BLaER1 treated with 17β-estradiol and CSF1 and Interleukin-3, amounts not matched to agents 10 nM and 100 nM (cell line): ENCODE measurements at regions not wholly inside any gene's neighbourhood (a gene's known extent, or its start where the extent isn't known, plus 50 kb on each side); places are given as distances from the start of the nearest gene placed in this dataset.

ENCODE experiments used
- H3K27ac ChIP-seq, 11 experiments: shearing (Covaris generic); formaldehyde crosslinking; 2 replicates each; pipeline ENCODE4 v1.8.1; 2022
- H3K27me3 ChIP-seq, 11 experiments: shearing (Covaris generic); formaldehyde crosslinking; 2 replicates each; pipeline ENCODE4 v1.8.1; 2022
- H3K36me3 ChIP-seq, 11 experiments: shearing (Covaris generic); formaldehyde crosslinking; 2 replicates each; pipeline ENCODE4 v1.8.1; 2022
- H3K4me1 ChIP-seq, 10 experiments: shearing (Covaris generic); formaldehyde crosslinking; 2 replicates each; pipeline ENCODE4 v1.8.1; 2022
- H3K4me2 ChIP-seq, 11 experiments: shearing (Covaris generic); formaldehyde crosslinking; 2 replicates each; pipeline ENCODE4 v1.8.1; 2022
- H3K4me3 ChIP-seq, 10 experiments: shearing (Covaris generic); formaldehyde crosslinking; 2 replicates each; pipeline ENCODE4 v1.8.1; 2022
- H3K9ac ChIP-seq, 11 experiments: shearing (Covaris generic); formaldehyde crosslinking; 2 replicates each; pipeline ENCODE4 v1.8.1; 2022
- H3K9me3 ChIP-seq, 11 experiments: shearing (Covaris generic); formaldehyde crosslinking; replicated peaks in 1 of 11; 2 replicates each; pipeline ENCODE4 v1.8.1; 2022
- H4K20me1 ChIP-seq, 11 experiments: shearing (Covaris generic); formaldehyde crosslinking; 2 replicates each; pipeline ENCODE4 v1.8.1; 2022
- Cebpa-rat ChIP-seq, 11 experiments: shearing (Covaris generic); IDR thresholded peaks; 2 replicates each; pipeline ENCODE4 v1.8.1; 2022

DNA sequence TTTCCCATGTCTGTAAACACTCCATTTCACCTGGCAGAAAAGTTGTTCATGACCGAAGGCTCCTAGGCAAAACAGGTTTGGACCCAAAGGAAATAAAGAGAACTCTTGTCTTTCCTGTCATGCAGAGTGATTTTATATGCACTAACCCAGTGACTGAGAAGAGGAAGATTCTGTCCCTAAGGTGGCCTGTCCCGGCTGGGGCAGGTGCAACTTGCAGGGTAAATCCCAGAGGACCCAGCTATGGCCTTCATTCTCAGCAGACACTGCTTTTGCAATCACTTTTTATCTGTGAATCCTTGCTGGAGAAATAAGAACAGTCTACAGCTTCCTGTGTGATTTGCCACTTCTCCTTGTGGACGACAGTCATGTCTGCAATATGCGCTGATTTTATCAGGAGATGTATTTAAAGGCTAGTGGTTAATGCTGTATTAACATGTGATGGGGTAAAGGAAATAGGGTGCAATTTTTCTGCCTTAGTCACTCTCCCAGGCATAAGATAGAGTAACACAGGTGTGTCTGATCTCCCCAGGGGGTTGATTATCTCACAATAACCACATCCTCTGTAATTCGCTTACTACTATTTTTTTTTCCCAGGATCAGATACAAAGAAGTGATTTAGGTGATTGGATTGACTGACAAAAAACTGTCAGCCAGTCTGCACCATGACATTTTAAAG, 696.8 kb upstream of the SOX9 start:
- Histone ChIP-seq H3K9ac (no peak overlapping the region), H3K27me3 (no peaks in the 10 kb centered on the region), H3K27ac (0 out of 22 replicates have a peak overlapping the region, but pooled peaks of 1 of the 11 experiments have one; percentile 23)

DNA sequence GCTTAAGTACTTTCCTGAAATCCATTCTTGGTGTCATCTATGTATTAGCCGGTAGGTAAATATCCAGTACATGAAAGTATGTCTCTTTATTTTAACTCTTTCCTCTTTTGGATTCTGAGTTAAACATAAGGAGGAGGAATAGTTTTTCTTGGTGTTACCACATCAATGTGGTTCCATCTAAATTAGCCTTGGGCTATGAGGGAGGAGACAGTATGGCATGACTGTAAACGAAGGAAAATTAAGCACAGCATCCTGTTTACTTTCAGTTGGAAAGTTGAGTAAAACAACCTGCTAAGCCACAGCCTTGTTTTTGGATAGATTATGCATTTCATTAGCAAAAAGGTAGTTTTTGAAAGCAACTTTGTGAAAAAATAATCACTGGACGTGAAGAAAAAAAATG, 693.0 kb upstream of the SOX9 start:
- H3K4me3 ChIP-seq: no peak overlapping the region
- no peaks in the 10 kb centered on the region for H3K36me3 ChIP-seq
- peaks cover 7 to 15% (median 12%) of the 10 kb centered on the region in 10 experiments; a peak in 18 of 20 replicates for H3K4me1 ChIP-seq
- peaks cover 0 to 11% (median 9%) of the 10 kb centered on the region in 11 experiments; a peak in 20 of 22 replicates for H3K9me3 ChIP-seq
- no peak overlapping the region for H3K4me2 ChIP-seq
- H3K27ac ChIP-seq: no peak overlapping the region
- no peaks in the 10 kb centered on the region for H4K20me1 ChIP-seq
- TF ChIP-seq Cebpa-rat (IDR thresholded peaks at IDR 0.05): no peak
- H3K9ac ChIP-seq: no peak overlapping the region
- no peaks in the 10 kb centered on the region for H3K27me3 ChIP-seq

More for the DNA sequence above, 696.8 kb upstream of the SOX9 start:
- H3K4me2 ChIP-seq: peak overlapping the region; percentile 10 to 61 (median 45); a peak in 19 of 22 replicates
- H3K4me1 ChIP-seq: peaks cover 7 to 15% (median 12%) of the 10 kb centered on the region in 10 experiments; a peak in 18 of 20 replicates
- H3K9me3 ChIP-seq: peaks cover 4 to 12% (median 8%) of the 10 kb centered on the region in 11 experiments; a peak in 20 of 22 replicates
- no peaks in the 10 kb centered on the region for H3K36me3 ChIP-seq
- no peak for TF ChIP-seq Cebpa-rat (IDR thresholded peaks at IDR 0.05)
- no peak overlapping the region for H3K4me3 ChIP-seq
- H4K20me1 ChIP-seq: no peaks in the 10 kb centered on the region

DNA sequence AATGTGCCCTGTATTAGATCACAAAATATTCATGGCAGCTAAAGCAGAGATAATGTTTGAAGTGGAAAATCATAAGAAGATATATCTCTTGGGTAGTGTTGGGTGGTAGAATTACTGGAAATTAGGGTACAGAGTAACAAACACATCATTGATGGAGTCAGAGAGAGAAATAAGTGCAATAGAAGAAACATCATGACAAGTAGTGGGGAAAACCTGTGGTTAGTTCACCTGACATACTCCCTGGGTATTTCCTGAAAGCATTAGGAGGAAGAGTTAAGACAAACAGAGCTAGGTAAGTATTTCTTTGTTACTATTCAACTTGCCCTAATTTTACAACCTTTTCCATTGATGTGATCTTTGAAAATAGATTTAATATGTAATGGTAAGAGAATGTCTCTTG, 691.9 kb upstream of the SOX9 start:
- Histone ChIP-seq H3K9me3 (peaks cover 0 to 11% (median 7%) of the 10 kb centered on the region in 11 experiments; a peak in 19 of 22 replicates), H3K27ac (no peak overlapping the region), H3K27me3 (no peaks in the 10 kb centered on the region), H3K4me3 (no peak overlapping the region), H4K20me1 (no peaks in the 10 kb centered on the region), H3K4me1 (peaks cover 3 to 8% (median 6%) of the 10 kb centered on the region in 10 experiments; a peak in 18 of 20 replicates), H3K4me2 (no peak overlapping the region), H3K36me3 (no peaks in the 10 kb centered on the region), H3K9ac (no peak overlapping the region)
- no peak for TF ChIP-seq Cebpa-rat (IDR thresholded peaks at IDR 0.05)

DNA sequence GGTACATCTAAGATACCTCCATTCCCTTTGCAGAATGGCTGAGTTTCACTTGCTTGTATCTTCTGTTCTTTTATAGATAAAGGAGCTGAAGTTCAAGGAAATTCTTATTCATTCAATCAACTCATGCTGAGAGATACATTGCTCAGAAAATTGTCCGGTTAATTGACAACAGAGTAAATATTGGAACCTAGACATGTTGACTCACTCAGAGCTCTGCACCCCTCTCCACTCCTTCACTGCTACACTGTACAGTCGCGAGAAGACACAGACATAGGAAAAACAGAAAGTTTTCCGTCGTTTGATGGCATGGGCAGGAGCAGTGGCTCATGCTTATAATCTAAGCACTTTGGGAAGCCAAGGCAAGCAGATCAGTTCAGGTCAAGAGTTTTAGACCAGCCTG, 690.5 kb upstream of the SOX9 start:
- Histone ChIP-seq H3K27me3 (no peaks in the 10 kb centered on the region), H3K27ac (no peak overlapping the region), H3K9ac (no peak overlapping the region), H3K4me1 (no peaks in the 10 kb centered on the region), H3K4me3 (no peak overlapping the region), H3K36me3 (no peaks in the 10 kb centered on the region), H3K9me3 (peaks cover 0 to 11% (median 7%) of the 10 kb centered on the region in 11 experiments; a peak in 19 of 22 replicates), H3K4me2 (no peak overlapping the region), H4K20me1 (no peaks in the 10 kb centered on the region)
- TF ChIP-seq Cebpa-rat (IDR thresholded peaks at IDR 0.05): no peak

DNA sequence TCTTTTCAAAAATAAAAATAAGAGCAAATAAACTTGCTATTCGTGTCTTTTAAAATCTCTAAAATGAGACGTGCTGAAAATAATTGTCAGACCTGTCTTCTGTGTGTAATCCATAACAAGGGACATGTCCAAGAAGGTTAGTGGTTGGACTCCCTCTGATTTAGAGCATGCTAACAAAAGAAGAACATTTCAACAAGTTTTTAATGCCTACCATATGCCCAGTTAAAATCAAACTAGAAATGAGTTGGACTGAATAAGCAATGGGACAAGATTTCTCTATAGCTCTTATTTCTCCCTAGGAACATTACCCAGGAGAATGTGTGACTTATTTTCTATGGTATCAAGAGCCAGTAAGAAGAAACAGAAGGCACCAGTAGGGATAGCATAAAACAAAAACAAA, 689.7 kb upstream of the SOX9 start:
- Histone ChIP-seq H3K27me3 (no peaks in the 10 kb centered on the region), H3K4me2 (no peak overlapping the region), H4K20me1 (no peaks in the 10 kb centered on the region), H3K9ac (no peak overlapping the region), H3K9me3 (peaks cover 0 to 11% (median 7%) of the 10 kb centered on the region in 11 experiments; a peak in 19 of 22 replicates), H3K4me1 (no peaks in the 10 kb centered on the region), H3K4me3 (no peak overlapping the region), H3K36me3 (no peaks in the 10 kb centered on the region), H3K27ac (no peak overlapping the region)
- no peak for TF ChIP-seq Cebpa-rat (IDR thresholded peaks at IDR 0.05)

DNA sequence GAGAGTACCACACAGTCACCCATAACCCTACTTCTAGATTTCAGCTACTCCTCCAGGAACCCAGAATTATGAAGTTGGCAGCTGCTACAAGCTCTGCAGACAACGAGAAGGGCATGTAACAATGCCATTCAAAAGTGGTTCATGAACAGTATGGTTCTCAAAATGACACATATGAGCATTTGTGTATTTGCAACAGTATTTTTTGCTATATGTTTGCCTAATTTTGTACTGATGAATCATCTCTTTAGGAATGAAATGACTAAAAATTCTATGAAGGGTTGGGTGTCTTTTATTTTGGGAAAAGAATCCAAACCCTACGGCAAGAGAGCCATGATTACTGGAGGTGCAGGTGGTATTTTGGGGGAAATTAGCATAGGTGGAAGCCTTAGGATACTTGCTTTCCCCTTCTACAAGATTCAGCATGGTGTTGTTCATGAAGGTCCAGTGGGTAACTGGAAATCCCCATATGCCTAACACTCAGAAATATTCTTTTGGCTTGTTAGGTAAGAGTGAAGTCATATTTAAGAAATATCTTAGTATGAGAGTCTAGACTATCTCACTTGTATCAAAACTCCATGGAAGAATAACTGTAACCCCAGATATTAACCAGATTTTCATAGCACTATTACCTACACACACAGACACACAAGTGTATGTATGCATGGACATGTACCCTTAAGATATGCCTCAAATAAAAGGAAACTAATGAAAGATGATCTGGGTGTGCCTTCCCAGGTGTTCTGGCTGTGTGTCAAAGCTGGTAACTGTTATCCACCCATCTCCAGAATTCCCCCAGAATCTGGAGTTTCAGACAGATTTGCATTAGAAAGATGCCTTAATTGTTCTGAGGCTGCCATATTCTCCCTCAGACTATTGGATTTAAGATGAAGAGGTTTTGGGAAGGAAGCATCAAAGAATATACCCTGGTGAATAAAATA, 688.2 kb upstream of the SOX9 start:
- Histone ChIP-seq H3K36me3 (no peaks in the 10 kb centered on the region), H3K27ac (no peak overlapping the region), H3K9me3 (peaks cover 0 to 11% (median 7%) of the 10 kb centered on the region in 11 experiments; a peak in 19 of 22 replicates), H3K4me3 (no peak overlapping the region), H4K20me1 (no peaks in the 10 kb centered on the region), H3K4me2 (no peak overlapping the region), H3K9ac (no peak overlapping the region), H3K27me3 (no peaks in the 10 kb centered on the region), H3K4me1 (no peaks in the 10 kb centered on the region)
- no peak for TF ChIP-seq Cebpa-rat (IDR thresholded peaks at IDR 0.05)

DNA sequence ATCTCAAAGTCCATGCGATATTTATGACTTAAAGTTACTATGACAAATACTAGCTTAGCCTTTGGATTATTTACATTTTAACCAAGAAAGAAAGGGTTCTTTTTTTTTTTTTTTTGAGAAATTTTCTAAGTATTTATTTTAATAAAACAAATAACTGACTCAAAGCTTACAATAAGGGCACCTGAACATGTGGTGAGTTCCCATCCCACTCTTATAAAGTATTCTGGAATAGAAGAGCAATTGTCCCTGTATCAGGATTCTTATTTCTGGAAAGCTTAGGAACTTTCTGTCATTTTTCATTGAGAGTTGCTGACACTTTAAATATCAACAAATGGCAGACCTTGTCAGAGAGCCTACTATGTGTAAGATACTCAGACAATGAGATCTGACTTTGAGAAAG, 686.1 kb upstream of the SOX9 start:
- H3K9me3 ChIP-seq: no peaks in the 10 kb centered on the region
- no peaks in the 10 kb centered on the region for H3K27me3 ChIP-seq
- H3K27ac ChIP-seq: no peak overlapping the region
- H3K4me3 ChIP-seq: no peak overlapping the region
- H3K4me2 ChIP-seq: no peak overlapping the region
- no peak for TF ChIP-seq Cebpa-rat (IDR thresholded peaks at IDR 0.05)
- no peaks in the 10 kb centered on the region for H3K4me1 ChIP-seq
- H3K36me3 ChIP-seq: no peaks in the 10 kb centered on the region
- H4K20me1 ChIP-seq: no peaks in the 10 kb centered on the region
- H3K9ac ChIP-seq: no peak overlapping the region

DNA sequence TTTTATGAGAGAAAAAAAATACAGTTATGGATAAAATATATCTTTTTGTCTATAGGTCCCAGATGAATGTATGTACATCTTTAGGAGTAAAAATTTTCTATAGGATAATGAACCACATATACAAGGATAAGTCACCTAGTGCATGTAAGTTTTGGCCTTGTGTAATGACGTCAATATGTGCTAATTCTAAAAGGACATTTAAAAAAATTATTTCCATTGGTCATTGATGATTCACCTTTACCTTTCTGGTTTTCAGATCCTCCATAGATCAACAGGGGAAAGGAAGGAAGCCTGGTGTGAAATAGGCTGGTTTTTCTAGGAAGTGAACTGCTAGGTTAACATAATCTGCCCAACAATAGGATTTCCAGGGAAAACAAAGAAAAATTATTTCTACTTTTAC, 684.3 kb upstream of the SOX9 start:
- H3K9ac ChIP-seq: no peak overlapping the region
- no peaks in the 10 kb centered on the region for H3K27me3 ChIP-seq
- H3K36me3 ChIP-seq: no peaks in the 10 kb centered on the region
- no peak overlapping the region for H3K4me2 ChIP-seq
- no peaks in the 10 kb centered on the region for H3K4me1 ChIP-seq
- no peak for TF ChIP-seq Cebpa-rat (IDR thresholded peaks at IDR 0.05)
- H3K4me3 ChIP-seq: no peak overlapping the region
- H3K9me3 ChIP-seq: 0 out of 22 replicates have a peak, but pooled peaks cover 0 to 8% (median 0%) of the 10 kb centered on the region in 11 experiments
- no peak overlapping the region for H3K27ac ChIP-seq
- no peaks in the 10 kb centered on the region for H4K20me1 ChIP-seq

DNA sequence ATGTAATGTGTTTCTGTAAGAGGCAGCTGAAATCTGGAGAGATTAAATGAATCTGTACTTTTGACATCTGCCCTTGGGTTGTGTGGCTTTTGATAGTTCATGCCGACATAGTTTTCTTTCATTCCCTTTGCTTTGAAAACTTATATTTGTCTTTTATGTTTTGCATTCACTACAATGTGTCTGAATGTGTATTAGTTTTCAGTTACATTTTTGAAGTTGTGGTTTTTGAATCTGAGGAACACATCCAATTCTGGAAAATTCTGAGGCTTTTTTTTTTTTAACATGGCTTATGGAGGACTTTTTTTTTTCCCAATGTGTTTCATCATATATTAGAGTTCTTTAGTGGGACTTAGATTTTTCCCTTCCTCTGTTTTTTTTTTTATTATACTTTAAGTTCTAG, 683.7 kb upstream of the SOX9 start:
- H3K27ac ChIP-seq: no peak overlapping the region
- no peak overlapping the region for H3K4me3 ChIP-seq
- TF ChIP-seq Cebpa-rat (IDR thresholded peaks at IDR 0.05): no peak
- H3K9ac ChIP-seq: no peak overlapping the region
- no peak overlapping the region for H3K4me2 ChIP-seq
- no peaks in the 10 kb centered on the region for H3K4me1 ChIP-seq
- H3K9me3 ChIP-seq: 0 out of 22 replicates have a peak, but pooled peaks cover 0 to 8% (median 0%) of the 10 kb centered on the region in 11 experiments
- H4K20me1 ChIP-seq: no peaks in the 10 kb centered on the region
- no peaks in the 10 kb centered on the region for H3K36me3 ChIP-seq
- no peaks in the 10 kb centered on the region for H3K27me3 ChIP-seq
